HepG2 (cell line): ENCODE measurements at regions not wholly inside any gene's neighbourhood (a gene's known extent, or its start where the extent isn't known, plus 50 kb on each side); places are given as distances from the start of the nearest gene placed in this dataset.

Source experiments
- ASH2L ChIP-seq: fragments of 300-600, 200-600 bp; sonication (generic); IDR thresholded peaks from 2 replicates; pipeline ENCODE4 v1.7.0; 2017; ENCODE audit warnings: low read depth, mild to moderate bottlenecking, moderate library complexity, mixed read lengths, low read length; ENCODE audit not compliant: insufficient read length
- CBX5 ChIP-seq: sonication (generic); formaldehyde crosslinking; IDR thresholded peaks from 2 replicates; pipeline ENCODE4 v1.4.0; 2020; ENCODE audit warnings: missing genetic modification reagents, borderline replicate concordance
- CEBPG ChIP-seq: IDR thresholded peaks from 2 replicates; pipeline ENCODE4 v1.6.1; 2016
- ELF1 ChIP-seq: sonication (generic); formaldehyde crosslinking; IDR thresholded peaks from 2 replicates; pipeline ENCODE4 v1.4.0; 2020; ENCODE audit warnings: missing genetic modification reagents
- KLF16 ChIP-seq, 2 experiments: sonication (generic) in 1 of 2; formaldehyde crosslinking in 1 of 2; IDR thresholded peaks; 2 replicates each; pipeline versions ENCODE4 v1.6.1 to v1.8.0; 2016 to 2023; ENCODE audit warnings: missing genetic modification reagents in 2 of 2, missing compliant biosample characterization in 1 of 2
- NFIB ChIP-seq: sonication (generic); formaldehyde crosslinking; IDR thresholded peaks from 2 replicates; pipeline ENCODE4 v1.9.0; 2021; ENCODE audit warnings: missing genetic modification reagents, mild to moderate bottlenecking, borderline replicate concordance
- NFYB ChIP-seq: sonication (generic); formaldehyde crosslinking; IDR thresholded peaks from 2 replicates; pipeline ENCODE4 v1.4.0; 2020; ENCODE audit warnings: missing genetic modification reagents
- PLRG1 ChIP-seq: fragments of 450-650 bp; conservative IDR thresholded peaks from 2 replicates; pipeline ENCODE4 v1.6.1; 2016
- RCOR2 ChIP-seq: IDR thresholded peaks from 2 replicates; pipeline ENCODE4 v1.6.1; 2016; ENCODE audit warnings: missing biosample characterization, missing genetic modification reagents
- RELA ChIP-seq: sonication (generic); formaldehyde crosslinking; IDR thresholded peaks from 2 replicates; pipeline ENCODE4 v1.4.0; 2020; ENCODE audit warnings: missing genetic modification reagents
- SMARCE1 ChIP-seq: fragments of 450-650 bp; IDR thresholded peaks from 2 replicates; pipeline ENCODE4 v1.6.1; 2017; ENCODE audit warnings: borderline replicate concordance
- SNRNP70 ChIP-seq: fragments of 200-400 bp; formaldehyde crosslinking; IDR thresholded peaks from 2 replicates; pipeline ENCODE4 v1.6.1; 2017; ENCODE audit warnings: mild to moderate bottlenecking, low read depth, low read length, moderate library complexity
- SRSF9 ChIP-seq: fragments of 200-400 bp; formaldehyde crosslinking; IDR thresholded peaks from 2 replicates; pipeline ENCODE4 v1.6.1; 2018; ENCODE audit warnings: borderline replicate concordance, mild to moderate bottlenecking, low read depth, low read length; ENCODE audit not compliant: insufficient read depth, poor library complexity, severe bottlenecking
- TAF15 ChIP-seq: fragments of 200-400 bp; formaldehyde crosslinking; IDR thresholded peaks from one replicate; pipeline ENCODE4 v1.6.1; 2018; ENCODE audit warnings: mild to moderate bottlenecking, low read depth, low read length; ENCODE audit not compliant: poor library complexity, severe bottlenecking
- ZFP36 ChIP-seq: fragments of 150-350 bp; IDR thresholded peaks from 2 replicates; pipeline ENCODE4 v1.6.1; 2018; ENCODE audit warnings: borderline replicate concordance, low read length, low read depth; ENCODE audit not compliant: partially characterized antibody
- ZFP36L2 ChIP-seq: sonication (generic); formaldehyde crosslinking; IDR thresholded peaks from 2 replicates; pipeline ENCODE4 v1.4.0; 2020; ENCODE audit warnings: missing genetic modification reagents
- ZNF33B ChIP-seq: sonication (generic); formaldehyde crosslinking; IDR thresholded peaks from 2 replicates; pipeline ENCODE4 v1.5.1; 2020; ENCODE audit warnings: mild to moderate bottlenecking, missing genetic modification reagents
- ZNF629 ChIP-seq: sonication (generic); formaldehyde crosslinking; conservative IDR thresholded peaks from 2 replicates; pipeline ENCODE4 v1.5.0; 2020; ENCODE audit warnings: missing genetic modification reagents
- ZNF777 ChIP-seq: sonication (generic); formaldehyde crosslinking; IDR thresholded peaks from 2 replicates; pipeline ENCODE4 v1.4.0; 2020; ENCODE audit warnings: missing genetic modification reagents
- TF ChIP-seq, protein P1 (sequence below): sonication (generic); formaldehyde crosslinking; conservative IDR thresholded peaks from 2 replicates; pipeline ENCODE4 v1.4.0; 2020; ENCODE audit warnings: mild to moderate bottlenecking, missing genetic modification reagents, moderate library complexity
- TF ChIP-seq, protein P2 (sequence below): sonication (generic); formaldehyde crosslinking; IDR thresholded peaks from 2 replicates; pipeline ENCODE4 v1.5.0; 2020; ENCODE audit warnings: mild to moderate bottlenecking, missing genetic modification reagents
- TF ChIP-seq, protein P3 (sequence below): sonication (generic); formaldehyde crosslinking; conservative IDR thresholded peaks from 2 replicates; pipeline ENCODE4 v1.5.0; 2020; ENCODE audit warnings: missing genetic modification reagents

- TF ChIP-seq NFIB (CRISPR knock-in tag) (no peak), NFYB (CRISPR knock-in tag) (no peak), ZNF629 (CRISPR knock-in tag) (no peak), SNRNP70 (no peak), CEBPG (CRISPR knock-in tag) (no peak), RCOR2 (CRISPR knock-in tag) (no peak), PLRG1 (no peak), ZFP36 (no peak), ASH2L (no peak), ZNF33B (CRISPR knock-in tag) (no peak), SRSF9 (no peak), SMARCE1 (no peak), ZNF777 (no peak), ZFP36L2 (no peak), TAF15 (no peak), CBX5 (CRISPR knock-in tag) (no peak), ELF1 (CRISPR knock-in tag) (no peak), RELA (no peak), KLF16 (CRISPR knock-in tag; IDR thresholded peaks at IDR 0.05) (no peak)
- TF ChIP-seq, protein P1, sequence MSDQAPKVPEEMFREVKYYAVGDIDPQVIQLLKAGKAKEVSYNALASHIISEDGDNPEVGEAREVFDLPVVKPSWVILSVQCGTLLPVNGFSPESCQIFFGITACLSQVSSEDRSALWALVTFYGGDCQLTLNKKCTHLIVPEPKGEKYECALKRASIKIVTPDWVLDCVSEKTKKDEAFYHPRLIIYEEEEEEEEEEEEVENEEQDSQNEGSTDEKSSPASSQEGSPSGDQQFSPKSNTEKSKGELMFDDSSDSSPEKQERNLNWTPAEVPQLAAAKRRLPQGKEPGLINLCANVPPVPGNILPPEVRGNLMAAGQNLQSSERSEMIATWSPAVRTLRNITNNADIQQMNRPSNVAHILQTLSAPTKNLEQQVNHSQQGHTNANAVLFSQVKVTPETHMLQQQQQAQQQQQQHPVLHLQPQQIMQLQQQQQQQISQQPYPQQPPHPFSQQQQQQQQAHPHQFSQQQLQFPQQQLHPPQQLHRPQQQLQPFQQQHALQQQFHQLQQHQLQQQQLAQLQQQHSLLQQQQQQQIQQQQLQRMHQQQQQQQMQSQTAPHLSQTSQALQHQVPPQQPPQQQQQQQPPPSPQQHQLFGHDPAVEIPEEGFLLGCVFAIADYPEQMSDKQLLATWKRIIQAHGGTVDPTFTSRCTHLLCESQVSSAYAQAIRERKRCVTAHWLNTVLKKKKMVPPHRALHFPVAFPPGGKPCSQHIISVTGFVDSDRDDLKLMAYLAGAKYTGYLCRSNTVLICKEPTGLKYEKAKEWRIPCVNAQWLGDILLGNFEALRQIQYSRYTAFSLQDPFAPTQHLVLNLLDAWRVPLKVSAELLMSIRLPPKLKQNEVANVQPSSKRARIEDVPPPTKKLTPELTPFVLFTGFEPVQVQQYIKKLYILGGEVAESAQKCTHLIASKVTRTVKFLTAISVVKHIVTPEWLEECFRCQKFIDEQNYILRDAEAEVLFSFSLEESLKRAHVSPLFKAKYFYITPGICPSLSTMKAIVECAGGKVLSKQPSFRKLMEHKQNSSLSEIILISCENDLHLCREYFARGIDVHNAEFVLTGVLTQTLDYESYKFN (CRISPR knock-in tag), result peak; percentile 48; the same call in 1 of the 2 replicates
- TF ChIP-seq, protein P2, sequence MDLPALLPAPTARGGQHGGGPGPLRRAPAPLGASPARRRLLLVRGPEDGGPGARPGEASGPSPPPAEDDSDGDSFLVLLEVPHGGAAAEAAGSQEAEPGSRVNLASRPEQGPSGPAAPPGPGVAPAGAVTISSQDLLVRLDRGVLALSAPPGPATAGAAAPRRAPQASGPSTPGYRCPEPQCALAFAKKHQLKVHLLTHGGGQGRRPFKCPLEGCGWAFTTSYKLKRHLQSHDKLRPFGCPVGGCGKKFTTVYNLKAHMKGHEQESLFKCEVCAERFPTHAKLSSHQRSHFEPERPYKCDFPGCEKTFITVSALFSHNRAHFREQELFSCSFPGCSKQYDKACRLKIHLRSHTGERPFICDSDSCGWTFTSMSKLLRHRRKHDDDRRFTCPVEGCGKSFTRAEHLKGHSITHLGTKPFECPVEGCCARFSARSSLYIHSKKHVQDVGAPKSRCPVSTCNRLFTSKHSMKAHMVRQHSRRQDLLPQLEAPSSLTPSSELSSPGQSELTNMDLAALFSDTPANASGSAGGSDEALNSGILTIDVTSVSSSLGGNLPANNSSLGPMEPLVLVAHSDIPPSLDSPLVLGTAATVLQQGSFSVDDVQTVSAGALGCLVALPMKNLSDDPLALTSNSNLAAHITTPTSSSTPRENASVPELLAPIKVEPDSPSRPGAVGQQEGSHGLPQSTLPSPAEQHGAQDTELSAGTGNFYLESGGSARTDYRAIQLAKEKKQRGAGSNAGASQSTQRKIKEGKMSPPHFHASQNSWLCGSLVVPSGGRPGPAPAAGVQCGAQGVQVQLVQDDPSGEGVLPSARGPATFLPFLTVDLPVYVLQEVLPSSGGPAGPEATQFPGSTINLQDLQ (CRISPR knock-in tag), result no peak
- TF ChIP-seq, protein P3, sequence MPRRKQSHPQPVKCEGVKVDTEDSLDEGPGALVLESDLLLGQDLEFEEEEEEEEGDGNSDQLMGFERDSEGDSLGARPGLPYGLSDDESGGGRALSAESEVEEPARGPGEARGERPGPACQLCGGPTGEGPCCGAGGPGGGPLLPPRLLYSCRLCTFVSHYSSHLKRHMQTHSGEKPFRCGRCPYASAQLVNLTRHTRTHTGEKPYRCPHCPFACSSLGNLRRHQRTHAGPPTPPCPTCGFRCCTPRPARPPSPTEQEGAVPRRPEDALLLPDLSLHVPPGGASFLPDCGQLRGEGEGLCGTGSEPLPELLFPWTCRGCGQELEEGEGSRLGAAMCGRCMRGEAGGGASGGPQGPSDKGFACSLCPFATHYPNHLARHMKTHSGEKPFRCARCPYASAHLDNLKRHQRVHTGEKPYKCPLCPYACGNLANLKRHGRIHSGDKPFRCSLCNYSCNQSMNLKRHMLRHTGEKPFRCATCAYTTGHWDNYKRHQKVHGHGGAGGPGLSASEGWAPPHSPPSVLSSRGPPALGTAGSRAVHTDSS (CRISPR knock-in tag), result no peak
Measured at GRCh38 chr1:39116860-39117728, 87.4 kb upstream of the MACF1 start (continued).
